IMR-90 (cell line): ENCODE measurements at regions not wholly inside any gene's neighbourhood (a gene's known extent, or its start where the extent isn't known, plus 50 kb on each side); places are given as distances from the start of the nearest gene placed in this dataset.

Source experiments
- ATAC-seq: fragments of 200-7000 bp; cut with Tn5 transposase; 2 replicates; pipeline ENCODE4 v1.9.1; 2020; ENCODE audit warnings: low read depth, mild to moderate bottlenecking, moderate library complexity
- BruUV-seq: library from RNA; stranded (reverse); fragments of 400-500 nt; replicated peaks from 2 replicates; lab custom pipeline; 2021; lab: Mats Ljungman, UMichigan
- CTCF ChIA-PET: fragments of 300-600 bp; formaldehyde crosslinking; extraction: SDS; loops from one replicate; lab custom pipeline; 2021; ENCODE audit warnings: antibody characterized with exemption; lab: Yijun Ruan, JAX
- POLR2A ChIA-PET: fragments of 300-600 bp; sonication (Branson Sonifier 250); formaldehyde crosslinking; loops from one replicate; lab custom pipeline; 2022; ENCODE audit warnings: antibody characterized with exemption; ENCODE audit not compliant: unreplicated experiment; lab: Charles Lee
- DNase-seq: peaks from one replicate; pipeline ENCODE4 v3.0.0; 2013
- H2AFZ ChIP-seq: replicated peaks from 2 replicates; pipeline ENCODE3; 2013; ENCODE audit warnings: low read length, mild to moderate bottlenecking; ENCODE audit not compliant: poor library complexity
- H2AK5ac ChIP-seq: 2 replicates; pipeline ENCODE4 v1.6.1; 2013; ENCODE audit warnings: low read depth, low read length, inconsistent platforms
- H2AK9ac ChIP-seq: replicated peaks from 2 replicates; pipeline ENCODE3; 2013; ENCODE audit warnings: mild to moderate bottlenecking, low read depth, low read length, moderate library complexity; ENCODE audit not compliant: poor library complexity
- H2BK120ac ChIP-seq: 2 replicates; pipeline ENCODE4 v1.6.1; 2013; ENCODE audit warnings: low read depth, low read length, inconsistent platforms
- H2BK15ac ChIP-seq: 3 replicates; pipeline ENCODE4 v1.6.1; 2013; ENCODE audit warnings: low read depth, low read length, inconsistent platforms
- H2BK20ac ChIP-seq: 2 replicates; pipeline ENCODE4 v1.6.1; 2013; ENCODE audit warnings: low read depth, mild to moderate bottlenecking, inconsistent platforms, low read length, moderate library complexity
- H2BK5ac ChIP-seq: 2 replicates; pipeline ENCODE4 v1.6.1; 2013; ENCODE audit warnings: mild to moderate bottlenecking, low read depth, low read length, inconsistent platforms; ENCODE audit not compliant: poor library complexity, severe bottlenecking
- H3K14ac ChIP-seq: replicated peaks from 2 replicates; pipeline ENCODE4 v1.6.1; 2013; ENCODE audit warnings: low read depth, low read length, inconsistent platforms
- H3K18ac ChIP-seq: 2 replicates; pipeline ENCODE4 v1.6.1; 2013; ENCODE audit warnings: low read depth, low read length, control low read depth
- H3K23ac ChIP-seq: 2 replicates; pipeline ENCODE4 v1.6.1; 2013; ENCODE audit warnings: low read depth, low read length, inconsistent platforms
- H3K27ac ChIP-seq: 2 replicates; pipeline ENCODE4 v1.5.1; 2013; ENCODE audit warnings: mild to moderate bottlenecking, control low read depth, low read length; ENCODE audit not compliant: insufficient read depth
- H3K27me3 ChIP-seq: 2 replicates; pipeline ENCODE4 v1.6.1; 2013; ENCODE audit warnings: low read length; ENCODE audit not compliant: control insufficient read depth, insufficient read depth
- H3K36me3 ChIP-seq: 2 replicates; pipeline ENCODE4 v1.6.1; 2013; ENCODE audit warnings: low read length, mixed read lengths; ENCODE audit not compliant: control insufficient read depth, insufficient read depth
- H3K4ac ChIP-seq: 2 replicates; pipeline ENCODE4 v1.6.1; 2013; ENCODE audit warnings: low read depth, low read length, inconsistent platforms
- H3K4me1 ChIP-seq: 2 replicates; pipeline ENCODE4 v1.6.1; 2013; ENCODE audit warnings: low read length, mixed read lengths; ENCODE audit not compliant: control insufficient read depth, insufficient read depth
- H3K4me2 ChIP-seq: 2 replicates; pipeline ENCODE4 v1.6.1; 2013; ENCODE audit warnings: low read depth, mild to moderate bottlenecking, control low read depth, low read length, moderate library complexity
- H3K4me3 ChIP-seq: 2 replicates; pipeline ENCODE4 v1.5.1; 2013; ENCODE audit warnings: low read depth, mild to moderate bottlenecking, control low read depth, low read length, moderate library complexity; ENCODE audit not compliant: insufficient read depth
- H3K56ac ChIP-seq: 2 replicates; pipeline ENCODE4 v1.6.1; 2013; ENCODE audit warnings: low read length, inconsistent platforms; ENCODE audit not compliant: insufficient read depth; ENCODE audit errors: extremely low read depth
- H3K79me1 ChIP-seq, 2 experiments: 2 replicates each; pipeline ENCODE4 v1.6.1; 2013; ENCODE audit warnings: low read length in 2 of 2, inconsistent platforms in 1 of 2, low read depth in 1 of 2
- H3K9ac ChIP-seq: 2 replicates; pipeline ENCODE4 v1.6.1; 2013; ENCODE audit warnings: low read depth, low read length, control low read depth
- H3K9me1 ChIP-seq: 2 replicates; pipeline ENCODE4 v1.6.1; 2013; ENCODE audit warnings: low read length, inconsistent platforms; ENCODE audit not compliant: insufficient read depth
- H3K9me3 ChIP-seq: 2 replicates; pipeline ENCODE4 v1.6.1; 2013; ENCODE audit warnings: low read length; ENCODE audit not compliant: control insufficient read depth, insufficient read depth
- H4K20me1 ChIP-seq: 2 replicates; pipeline ENCODE4 v1.6.1; 2013; ENCODE audit warnings: low read length, inconsistent platforms; ENCODE audit not compliant: insufficient read depth
- H4K5ac ChIP-seq: 2 replicates; pipeline ENCODE4 v1.6.1; 2013; ENCODE audit warnings: mild to moderate bottlenecking, low read depth, low read length, control low read depth
- H4K8ac ChIP-seq, 2 experiments: 2 replicates each; pipeline ENCODE4 v1.6.1; 2013; ENCODE audit warnings: low read depth in 2 of 2, low read length in 2 of 2, control low read depth in 1 of 2, inconsistent platforms in 1 of 2
- H4K91ac ChIP-seq: 2 replicates; pipeline ENCODE4 v1.6.1; 2013; ENCODE audit warnings: low read depth, low read length, inconsistent platforms; ENCODE audit not compliant: insufficient read depth
- BHLHE40 ChIP-seq: fragments of 150-350 bp; IDR thresholded peaks from 2 replicates; pipeline ENCODE4 v1.6.1; 2016; ENCODE audit warnings: mild to moderate bottlenecking, low read depth, low read length
- CEBPB ChIP-seq: IDR thresholded peaks from 2 replicates; pipeline ENCODE4 v1.6.1; 2012; ENCODE audit warnings: low read depth, low read length, improper control_type of control experiment
- CHD1 ChIP-seq: IDR thresholded peaks from 2 replicates; pipeline ENCODE4 v1.6.1; 2012; ENCODE audit warnings: low read depth, low read length, improper control_type of control experiment
- CTCF ChIP-seq: conservative IDR thresholded peaks from 2 replicates; pipeline ENCODE4 v1.5.1; 2012; ENCODE audit warnings: mild to moderate bottlenecking, low read depth, low read length, improper control_type of control experiment
- ELK1 ChIP-seq: fragments of 150-350 bp; IDR thresholded peaks from 2 replicates; pipeline ENCODE4 v1.6.1; 2016; ENCODE audit warnings: low read depth, mild to moderate bottlenecking, low read length, moderate library complexity, borderline replicate concordance
- FOS ChIP-seq: fragments of 150-350 bp; IDR thresholded peaks from 2 replicates; pipeline ENCODE4 v1.6.1; 2016; ENCODE audit warnings: low read depth, low read length
- MAFK ChIP-seq: IDR thresholded peaks from 2 replicates; pipeline ENCODE4 v1.6.1; 2012; ENCODE audit warnings: low read depth, low read length, improper control_type of control experiment
- MAZ ChIP-seq: IDR thresholded peaks from 2 replicates; pipeline ENCODE4 v1.6.1; 2012; ENCODE audit warnings: low read depth, mild to moderate bottlenecking, low read length, improper control_type of control experiment, moderate library complexity, borderline replicate concordance
- MXI1 ChIP-seq: IDR thresholded peaks from 2 replicates; pipeline ENCODE4 v1.6.1; 2012; ENCODE audit warnings: low read depth, mild to moderate bottlenecking, low read length, moderate library complexity, borderline replicate concordance
- NFE2L2 ChIP-seq: fragments of 150-350 bp; IDR thresholded peaks from 2 replicates; pipeline ENCODE4 v1.6.1; 2016; ENCODE audit warnings: low read depth, mild to moderate bottlenecking, low read length
- POLR2A ChIP-seq: IDR thresholded peaks from 2 replicates; pipeline ENCODE4 v1.6.1; 2012; ENCODE audit warnings: mild to moderate bottlenecking, low read depth, low read length
- RAD21 ChIP-seq: IDR thresholded peaks from 2 replicates; pipeline ENCODE4 v1.6.1; 2012; ENCODE audit warnings: low read length, improper control_type of control experiment
- RCOR1 ChIP-seq: IDR thresholded peaks from 2 replicates; pipeline ENCODE4 v1.6.1; 2012; ENCODE audit warnings: mild to moderate bottlenecking, low read length, improper control_type of control experiment; ENCODE audit not compliant: insufficient replicate concordance
- RFX5 ChIP-seq: IDR thresholded peaks from 2 replicates; pipeline ENCODE4 v1.8.0; 2012; ENCODE audit warnings: low read depth, mild to moderate bottlenecking, low read length, moderate library complexity
- SMC3 ChIP-seq: fragments of 150-350 bp; IDR thresholded peaks from 2 replicates; pipeline ENCODE4 v1.6.1; 2016; ENCODE audit warnings: low read depth, mild to moderate bottlenecking, antibody characterized with exemption, low read length, moderate library complexity
- USF2 ChIP-seq: fragments of 150-350 bp; IDR thresholded peaks from 2 replicates; pipeline ENCODE4 v1.6.1; 2017; ENCODE audit warnings: mild to moderate bottlenecking, antibody characterized with exemption, low read length, low read depth
- WGBS, 2 experiments: methylation state at CpG; one replicate each; pipeline versions ENCODE4 v1.1.5 to v1.1.7; 2013; ENCODE audit warnings: missing lambda C conversion rate in 2 of 2; ENCODE audit not compliant: insufficient read length in 1 of 2; ENCODE audit errors: extremely low coverage in 2 of 2; 5-methylcytosine and 5-hydroxymethylcytosine counted together
- dilution Hi-C: fragments of 300-500 bp; cut with HindIII; formaldehyde crosslinking; loops from one replicate; pipeline ENCODE4 v1.14.3; 2018; ENCODE audit warnings: low sequenced_read_pairs; ENCODE audit not compliant: unreplicated experiment
- in situ Hi-C: fragments of 300-500 bp; cut with MboI; formaldehyde crosslinking; loops from 3 replicates; pipeline ENCODE4 v1.14.3; 2019; ENCODE audit warnings: low sequenced_read_pairs, inconsistent platforms, mixed read lengths
- intact Hi-C: fragments of 100-400 bp; cut with micrococcal nuclease; formaldehyde crosslinking; loops from 2 replicates; pipeline ENCODE4 v1.10.0; 2022

GRCh38 chr18:1811282-1811681 lies 760.0 kb downstream of the METTL4 start:
- H2BK20ac ChIP-seq = no peak overlapping the region
- H2BK15ac ChIP-seq = no peak overlapping the region
- no peak overlapping the region for H4K5ac ChIP-seq
- H3K9ac ChIP-seq = no peak overlapping the region
- H2AK9ac ChIP-seq = no peak overlapping the region
- CTCF ChIA-PET = no interaction called here
- no peak overlapping the region for H3K56ac ChIP-seq
- dilution Hi-C loops = no loop called here
- no peak overlapping the region for H3K27ac ChIP-seq
- H3K9me3 ChIP-seq = no peaks in the 10 kb centered on the region; the same call in 1 of the 2 replicates
- H3K36me3 ChIP-seq = no peaks in the 10 kb centered on the region
- no peak overlapping the region for H3K4ac ChIP-seq
- 100% methylated on average over 1 of the region's 5 CpGs; no CpG with 5 or more reads in 1 of the 2 experiments for WGBS, 2 experiments
- no peak overlapping the region for H3K23ac ChIP-seq
- in situ Hi-C loops = no loop called here
- H2BK120ac ChIP-seq = no peak overlapping the region
- no peaks in the 10 kb centered on the region for H3K79me1 ChIP-seq
- no peaks in the 10 kb centered on the region for H3K27me3 ChIP-seq
- H4K8ac ChIP-seq = no peak overlapping the region
- BruUV-seq = no TSS peak
- DNase-seq (no peak), ATAC-seq (no peak)
- H3K14ac ChIP-seq = no peak overlapping the region
- H3K18ac ChIP-seq = no peak overlapping the region
- POLR2A ChIA-PET = no interaction called here
- H3K4me3 ChIP-seq = no peak overlapping the region
- H4K91ac ChIP-seq = no peak overlapping the region
- H3K9me1 ChIP-seq = no peaks in the 10 kb centered on the region
- intact Hi-C loops = no loop called here
- no peak overlapping the region for H3K4me2 ChIP-seq
- H2BK5ac ChIP-seq = no peak overlapping the region
- H2AK5ac ChIP-seq = no peak overlapping the region
- no peaks in the 10 kb centered on the region for H3K4me1 ChIP-seq
- H2AFZ ChIP-seq = no peak overlapping the region
- no peaks in the 10 kb centered on the region for H4K20me1 ChIP-seq
- no peak for TF ChIP-seq FOS
- no peak for TF ChIP-seq SMC3
- no peak for TF ChIP-seq MAFK
- TF ChIP-seq RCOR1 = no peak
- no peak for TF ChIP-seq RFX5
- no peak for TF ChIP-seq POLR2A
- no peak for TF ChIP-seq MAZ
- no peak for TF ChIP-seq MXI1
- no peak for TF ChIP-seq NFE2L2
- no peak for TF ChIP-seq CHD1
- no peak for TF ChIP-seq CEBPB
- no peak for TF ChIP-seq CTCF
- no peak for TF ChIP-seq RAD21
- no peak for TF ChIP-seq ELK1
- TF ChIP-seq BHLHE40 = no peak
- TF ChIP-seq USF2 = no peak
